Stimulated activated CD4-positive, alpha-beta T cell treated with anti-CD3 and anti-CD28 coated beads, Interleukin-15, amount 100 ng/mL, for 24 hours (primary cell): ENCODE measurements at regions not wholly inside any gene's neighbourhood (a gene's known extent, or its start where the extent isn't known, plus 50 kb on each side); places are given as distances from the start of the nearest gene placed in this dataset.

Experiments used
- DNase-seq: peaks from one replicate; pipeline ENCODE4 v3.0.0-alpha.2; 2020

DNA sequence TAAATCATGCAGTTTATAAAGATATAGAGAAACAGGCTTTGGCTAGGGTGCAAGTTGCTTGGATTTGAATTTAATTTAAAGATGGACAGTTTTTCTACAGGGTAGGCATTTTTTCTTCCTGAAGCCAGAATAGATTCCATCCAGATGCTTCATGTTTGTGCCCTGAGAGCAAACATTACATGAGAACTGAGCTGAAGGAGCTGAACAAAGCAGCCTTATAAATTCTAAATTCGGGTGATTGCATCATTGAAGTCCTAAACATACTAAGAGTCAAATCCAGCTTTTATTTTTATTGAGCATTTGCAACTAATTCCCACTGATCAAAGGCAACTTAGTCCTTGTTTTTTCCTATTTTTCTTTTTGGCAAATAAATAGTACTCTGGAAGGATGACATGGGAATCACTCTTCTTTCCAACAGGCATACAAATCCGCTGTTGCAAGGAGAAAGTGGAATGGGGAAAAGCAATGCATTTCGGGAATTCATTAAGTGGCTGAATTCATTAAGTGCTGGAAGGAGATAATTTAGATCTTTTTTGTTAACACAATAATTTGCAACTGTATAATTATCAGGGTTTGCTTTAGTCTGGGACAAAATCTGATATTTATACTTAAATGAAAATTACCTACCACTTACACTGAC lies 828.0 kb downstream of the SLC4A3 start:
- no peak for DNase-seq

DNA sequence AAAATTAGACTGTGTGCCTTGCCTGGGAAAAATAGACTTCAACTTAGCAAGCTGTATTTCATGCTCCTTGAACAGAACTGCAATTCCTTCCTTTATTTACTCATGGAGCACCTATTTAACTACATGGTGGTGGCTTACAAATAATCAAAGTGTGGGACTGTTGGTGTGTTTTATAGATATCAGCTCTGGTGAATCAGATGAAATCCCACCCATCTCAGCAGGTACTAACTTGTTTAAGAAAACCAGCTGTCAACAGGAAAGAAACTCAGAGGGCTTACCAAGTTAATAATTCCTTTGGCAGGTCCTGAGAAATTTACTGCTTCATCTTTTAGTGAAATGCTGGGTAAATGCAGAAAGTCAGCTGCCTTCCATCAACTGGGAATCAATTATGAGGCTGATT lies 830.6 kb downstream of the SLC4A3 start:
- no peak for DNase-seq

DNA sequence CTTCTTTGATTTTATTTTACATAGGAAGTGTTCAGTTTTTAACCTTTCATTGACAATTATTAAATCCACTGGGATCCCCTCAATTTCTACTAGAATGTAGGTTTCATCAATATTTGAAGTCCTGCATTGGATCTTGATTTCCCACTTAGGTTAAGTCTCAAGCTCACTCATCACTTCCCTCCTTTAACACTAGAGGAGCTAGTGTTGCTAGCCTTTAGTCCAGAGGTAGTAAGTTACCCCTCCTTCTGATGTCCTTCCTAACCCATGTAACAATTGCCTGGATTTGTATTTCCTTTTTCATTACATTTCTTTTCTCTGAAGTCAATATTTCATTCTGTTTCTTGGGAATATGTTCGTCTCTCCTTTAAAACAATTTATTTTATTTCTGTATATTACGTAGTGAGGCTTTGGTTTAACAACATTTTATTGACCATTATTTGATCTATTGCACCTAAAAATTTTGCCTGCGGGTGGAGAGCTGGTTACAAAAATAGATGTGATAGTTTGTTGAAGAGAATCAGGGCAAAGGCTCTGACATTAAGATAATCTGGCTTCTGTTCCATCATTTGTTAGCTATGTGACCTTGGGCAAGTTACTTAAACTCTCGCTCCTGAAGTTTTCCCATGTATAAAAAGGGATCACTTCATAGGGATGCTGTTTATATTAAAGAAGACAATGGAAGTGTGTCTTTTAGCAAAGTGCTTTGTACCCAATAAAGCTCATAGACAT lies 833.0 kb downstream of the SLC4A3 start:
- no peak for DNase-seq

DNA sequence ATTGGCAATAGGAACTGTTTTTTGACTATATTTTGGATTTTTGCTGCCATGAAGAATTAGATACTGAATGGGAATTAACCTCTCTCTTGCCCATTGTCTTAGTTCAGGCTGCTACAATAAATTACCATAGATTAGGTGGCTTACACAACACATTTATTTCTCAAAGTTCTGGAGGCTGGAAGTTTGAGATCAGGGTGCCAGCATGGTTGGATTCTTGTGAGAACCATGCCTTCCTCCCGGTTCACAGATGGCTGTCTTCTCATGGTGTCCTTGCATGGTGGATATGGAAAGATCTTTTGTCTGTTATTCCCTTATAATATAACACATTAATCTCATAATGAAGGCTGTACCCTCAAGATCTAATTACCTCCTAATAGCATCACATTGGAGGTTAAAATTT lies 836.4 kb downstream of the SLC4A3 start:
- no peak for DNase-seq

DNA sequence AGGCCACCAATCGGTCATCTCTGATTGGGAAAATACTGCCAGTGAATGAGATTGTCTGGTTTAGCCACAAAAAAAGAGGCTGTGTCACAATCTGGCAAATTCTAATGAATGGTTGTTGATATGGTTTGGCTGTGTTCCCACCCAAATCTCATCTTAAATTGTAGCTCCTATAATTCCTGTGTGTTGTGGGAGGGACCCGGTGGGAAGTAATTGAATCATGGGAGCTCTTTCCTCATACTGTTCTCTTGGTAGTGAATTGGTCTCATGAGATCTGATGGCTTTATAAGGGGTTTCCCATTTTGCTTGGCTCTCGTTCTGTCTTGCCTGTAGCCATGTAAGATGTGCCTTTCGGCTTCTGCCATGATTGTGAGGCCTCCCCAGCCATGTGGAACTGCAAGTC lies 838.3 kb downstream of the SLC4A3 start:
- no peak for DNase-seq

GRCh38 chr2:220466251-220466691 lies 838.8 kb downstream of the SLC4A3 start:
- no peak for DNase-seq

- no peak for DNase-seq
Measured at GRCh38 chr2:220469201-220469600, 841.8 kb downstream of the SLC4A3 start.

- DNase-seq: no peak
Measured at GRCh38 chr2:220473611-220474010, 846.2 kb downstream of the SLC4A3 start.

DNA sequence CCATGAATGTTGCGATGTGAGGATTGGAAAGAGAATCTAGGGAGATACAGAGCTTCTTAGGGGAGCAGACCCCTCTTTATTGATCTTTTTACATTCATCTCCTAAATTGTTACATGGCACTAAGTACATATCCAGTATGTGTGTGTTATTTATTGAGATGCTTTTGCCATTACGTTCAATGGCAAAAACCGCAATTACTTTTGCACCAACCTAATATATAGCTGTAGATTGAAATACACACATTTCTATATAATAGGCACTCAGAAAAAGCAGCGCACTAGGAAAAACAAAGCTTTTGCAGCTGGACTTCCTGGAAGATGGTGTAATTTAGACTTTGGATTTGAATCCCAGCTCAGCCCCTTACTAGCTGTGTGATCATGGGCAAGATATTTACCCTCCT lies 849.4 kb downstream of the SLC4A3 start:
- DNase-seq: no peak

DNA sequence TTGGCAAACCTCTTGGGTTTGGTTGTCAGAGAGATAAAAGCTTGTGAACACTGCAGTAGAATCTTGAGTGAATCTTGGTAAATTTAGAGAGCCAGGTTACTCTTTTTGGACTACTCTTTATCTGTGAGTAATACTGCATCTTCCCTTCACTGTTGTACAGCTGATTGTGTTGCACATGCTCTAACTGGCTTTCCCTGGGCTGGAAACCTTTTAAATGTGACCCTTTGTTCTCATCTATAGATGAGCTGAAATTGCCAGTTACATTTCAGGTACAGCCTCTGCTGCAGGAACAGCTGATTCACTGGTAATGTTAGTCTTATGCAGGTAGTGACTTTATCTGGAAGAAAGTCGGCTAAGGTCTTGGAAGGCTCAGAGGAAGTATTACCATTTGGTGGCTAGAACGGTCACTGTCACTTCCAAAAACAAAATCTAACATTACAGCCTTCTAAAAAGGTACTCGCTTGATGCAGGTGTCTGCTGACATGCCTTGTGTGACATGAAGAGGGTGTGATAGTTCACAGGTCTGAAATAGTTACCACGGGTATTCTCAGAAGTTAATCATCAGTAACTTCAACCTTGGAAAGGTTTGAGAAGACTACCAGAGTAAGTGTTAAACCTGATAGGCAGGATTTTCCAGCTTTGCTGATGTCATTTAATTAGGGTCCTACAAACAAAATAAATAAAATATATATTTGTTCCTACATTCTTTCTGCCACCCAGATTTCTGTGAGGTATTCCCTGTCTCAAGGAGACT lies 851.1 kb downstream of the SLC4A3 start:
- DNase-seq: no peak

DNA sequence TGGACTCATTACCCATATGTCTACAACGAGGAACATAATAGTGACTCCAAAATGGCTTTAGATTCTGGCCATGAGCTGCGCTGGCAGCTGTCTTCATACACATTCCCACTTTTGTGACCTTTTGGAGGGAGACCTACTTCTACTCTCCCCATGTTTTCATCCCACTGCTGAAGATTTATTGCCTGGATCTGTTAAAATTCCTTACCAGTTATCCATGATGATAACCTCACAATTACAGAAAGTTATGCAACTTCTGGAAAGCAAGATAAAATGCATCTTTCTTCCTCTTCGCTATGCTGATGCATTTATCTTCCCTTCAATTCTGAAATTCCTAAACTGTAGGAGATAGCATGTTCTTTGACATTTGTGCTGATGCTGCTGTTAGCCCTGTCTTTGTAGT lies 855.3 kb downstream of the SLC4A3 start:
- no peak for DNase-seq

DNA sequence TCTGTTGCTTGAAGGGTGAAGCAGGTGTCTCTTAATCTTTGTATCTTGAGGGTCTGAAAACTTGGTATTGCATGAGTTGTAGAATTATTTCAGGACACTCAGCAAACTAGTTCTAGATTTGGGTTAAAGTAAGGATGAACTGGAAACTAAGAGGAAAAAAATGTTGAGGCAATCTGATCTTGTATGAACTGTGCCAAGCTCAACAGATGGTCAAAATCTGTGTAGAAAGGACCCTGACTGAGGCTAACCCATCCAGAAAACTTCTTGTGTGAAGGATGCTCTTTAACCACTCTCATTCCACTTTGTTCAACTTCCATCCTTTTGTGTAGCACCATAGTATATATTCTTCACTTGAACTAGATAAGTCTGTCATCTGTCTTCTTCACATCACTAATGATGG lies 861.7 kb downstream of the SLC4A3 start:
- DNase-seq: no peak

DNA sequence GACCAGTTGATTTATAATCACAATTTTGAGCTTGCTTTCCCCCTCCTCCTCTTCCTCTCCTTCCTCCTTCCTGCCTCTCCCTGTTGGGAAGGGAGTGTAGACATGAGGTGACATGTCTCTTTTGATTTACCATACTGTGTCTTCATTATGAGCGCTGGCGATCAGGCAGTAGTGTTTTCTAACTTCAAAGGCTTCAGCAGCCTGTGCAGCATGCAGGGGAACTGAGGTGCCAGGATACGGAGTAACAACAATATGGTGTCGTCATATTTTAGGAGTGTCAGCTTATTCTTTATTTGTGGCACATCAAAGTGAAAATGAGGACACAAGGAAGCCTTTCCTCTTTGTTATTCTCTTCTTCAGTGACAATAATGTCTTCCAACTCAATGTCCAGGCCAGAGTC lies 864.2 kb downstream of the SLC4A3 start:
- DNase-seq: no peak

DNA sequence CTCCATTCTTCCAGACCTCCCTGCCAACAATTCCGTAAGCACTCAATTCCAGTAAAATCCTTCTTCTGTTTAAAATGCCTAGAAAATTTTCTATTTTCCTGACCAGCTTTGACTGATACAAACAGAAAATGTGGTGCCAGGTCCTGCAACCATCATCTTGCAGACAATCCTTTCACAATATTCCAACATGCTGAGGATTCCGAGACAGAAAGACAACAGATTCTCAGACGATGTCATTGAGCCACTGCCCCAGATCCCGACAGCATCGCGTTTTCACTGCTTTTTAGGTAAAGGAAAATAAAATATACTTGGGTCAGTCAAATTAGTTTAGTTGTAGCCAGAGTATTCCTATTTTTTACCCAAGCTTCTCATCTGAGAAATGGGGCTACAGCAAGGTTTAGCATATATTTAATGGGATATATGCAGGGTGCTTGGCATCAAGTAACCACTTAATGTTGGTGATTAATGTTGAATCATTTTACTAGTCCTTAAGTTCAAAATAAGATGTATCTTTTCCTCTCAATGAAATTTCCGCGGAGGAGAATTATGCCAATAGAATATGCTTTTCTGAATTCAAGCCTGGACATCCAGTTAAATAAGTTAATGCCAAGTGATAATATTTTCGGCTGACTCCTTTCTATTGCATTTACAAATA lies 866.6 kb downstream of the SLC4A3 start:
- DNase-seq: no peak

DNA sequence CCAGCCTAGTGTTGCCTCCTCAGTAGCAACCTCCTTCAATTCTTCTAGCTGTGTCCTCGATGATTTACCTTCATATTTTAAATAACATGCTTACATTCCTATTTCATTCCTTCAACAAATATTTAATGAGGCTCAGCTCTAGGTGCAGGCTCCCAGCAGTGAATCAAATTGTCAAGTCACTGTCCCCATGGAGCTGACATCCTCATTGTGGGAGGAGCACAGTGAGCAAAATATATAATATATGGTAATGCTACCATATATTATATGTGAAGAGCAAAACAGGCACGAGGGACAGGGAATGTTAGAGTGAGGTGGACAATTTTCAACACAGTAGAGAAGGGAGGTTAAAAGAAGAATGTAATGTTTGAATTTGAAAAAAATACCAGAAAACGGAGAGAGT lies 869.1 kb downstream of the SLC4A3 start:
- DNase-seq: no peak

DNA sequence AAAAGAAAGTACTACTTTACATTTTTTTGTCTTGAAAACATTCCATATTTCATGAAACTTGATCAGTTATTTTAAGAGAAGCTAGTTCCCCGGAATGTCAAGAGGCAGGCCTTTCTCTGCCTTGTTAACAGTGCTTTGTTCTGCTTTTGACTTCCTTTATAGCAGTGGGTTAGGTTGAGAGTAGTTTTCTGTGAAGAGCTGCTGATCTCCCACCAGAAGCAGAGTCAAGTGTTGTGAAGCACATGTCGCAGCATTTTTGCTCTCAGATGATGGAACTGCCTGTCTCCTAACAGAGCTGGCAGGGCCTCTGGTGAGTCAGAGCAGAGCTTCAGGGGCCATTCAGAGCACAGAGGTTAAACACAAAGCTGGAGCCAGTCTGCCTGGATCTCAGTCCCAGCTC lies 871.8 kb downstream of the SLC4A3 start:
- DNase-seq: peak; percentile 2

DNA sequence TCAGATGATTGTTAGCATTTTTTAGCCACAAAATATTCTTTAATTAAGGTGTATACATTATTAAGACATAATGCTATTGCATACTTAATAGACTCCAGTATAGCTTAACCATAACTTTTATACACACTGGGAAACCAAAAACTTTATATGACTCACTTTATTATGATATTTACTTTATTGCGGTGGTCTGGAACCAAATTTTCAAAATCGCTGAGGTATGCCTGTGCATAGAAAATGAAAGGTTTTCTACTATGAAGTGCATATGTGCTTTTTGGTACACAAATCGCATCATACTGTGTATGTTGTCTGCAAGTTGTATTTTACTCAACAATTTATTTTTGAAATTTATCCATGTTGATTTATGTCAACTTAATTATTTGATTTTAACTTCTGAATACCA lies 875.1 kb downstream of the SLC4A3 start:
- DNase-seq: no peak

DNA sequence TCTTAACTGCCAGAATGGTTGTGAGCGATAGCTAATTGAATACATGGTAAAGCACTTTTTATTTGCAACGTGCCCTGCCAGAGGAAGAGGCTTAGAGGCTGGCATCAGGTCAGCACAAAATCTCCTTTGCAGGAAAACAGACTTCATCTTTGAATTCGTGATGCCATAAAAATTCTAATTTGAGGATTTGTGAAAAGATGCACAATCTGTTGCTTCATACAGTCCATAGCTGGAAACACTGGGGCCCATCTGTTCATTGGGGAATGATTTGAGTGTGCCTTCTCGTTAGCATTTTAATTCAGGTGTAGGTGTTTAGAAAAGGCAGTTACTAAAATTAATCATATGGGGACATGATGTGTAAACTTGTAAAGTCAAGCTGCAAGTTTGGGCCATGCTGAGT lies 876.0 kb downstream of the SLC4A3 start:
- DNase-seq: no peak

DNA sequence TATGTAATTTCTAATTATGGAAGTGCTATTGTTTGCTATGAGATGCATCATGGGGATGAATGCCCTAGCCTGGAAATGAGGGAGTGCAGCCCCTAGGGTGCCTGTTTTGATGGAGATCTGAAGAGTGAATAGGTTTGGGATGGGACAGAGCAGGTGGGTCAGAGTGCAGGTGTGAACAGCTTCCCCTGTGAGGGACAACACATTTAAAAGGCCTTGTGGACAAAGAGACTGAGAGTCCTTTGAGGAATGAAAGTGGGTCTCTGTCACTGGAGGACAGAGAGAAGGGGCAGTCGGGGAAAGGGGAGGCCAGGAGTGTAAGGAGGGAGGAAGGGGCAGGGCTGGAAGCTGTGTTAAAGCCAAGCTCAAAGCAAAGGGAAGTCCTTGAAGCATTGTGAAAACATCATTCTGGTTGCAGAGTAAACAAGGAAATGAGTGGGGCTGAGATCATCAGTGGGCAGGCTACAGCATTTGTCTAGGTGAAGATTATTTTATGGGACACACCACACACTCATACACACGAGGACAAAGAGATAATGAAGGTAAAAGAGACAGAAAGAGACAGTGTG lies 877.6 kb downstream of the SLC4A3 start:
- no peak for DNase-seq

DNA sequence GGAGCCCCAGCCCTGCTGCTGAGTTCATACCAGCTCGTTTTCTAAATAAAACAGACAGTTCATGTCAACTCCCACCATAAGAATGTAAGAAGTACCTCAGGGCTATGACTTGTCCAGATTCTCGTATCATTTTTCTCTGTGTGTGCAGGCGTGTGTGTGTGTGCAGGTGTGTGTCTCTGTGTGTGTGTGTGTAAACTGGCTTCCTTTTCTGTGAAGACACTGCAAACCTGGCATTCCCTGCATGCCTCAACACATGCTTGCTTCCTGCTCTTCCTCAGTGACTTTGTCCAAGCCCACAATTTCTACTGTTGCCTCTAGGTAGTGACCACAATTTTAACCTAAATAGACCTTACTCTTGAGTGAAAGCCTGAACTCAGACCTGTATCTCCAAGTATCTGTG lies 879.0 kb downstream of the SLC4A3 start:
- no peak for DNase-seq

- no peak for DNase-seq
Measured at GRCh38 chr2:220509096-220509757, 881.8 kb downstream of the SLC4A3 start.

- DNase-seq: no peak
Measured at GRCh38 chr2:220509966-220510365, 882.5 kb downstream of the SLC4A3 start.

- no peak for DNase-seq
Measured at GRCh38 chr2:220510668-220511067, 883.2 kb downstream of the SLC4A3 start.
